PC-3 (cell line): ENCODE measurements at regions not wholly inside any gene's neighbourhood (a gene's known extent, or its start where the extent isn't known, plus 50 kb on each side); places are given as distances from the start of the nearest gene placed in this dataset.
"Not testable (repeated sequence)": the region's sequence is repeated elsewhere in the genome, so short reads cannot be mapped to it uniquely, and the experiment has no call there.

Experiments used
- ATAC-seq: fragments of 200-7000 bp; cut with Tn5 transposase; 2 replicates; pipeline ENCODE4 v1.9.1; 2020; ENCODE audit warnings: mild to moderate bottlenecking, moderate library complexity
- BruUV-seq: library from RNA; stranded (reverse); fragments of 400-500 nt; replicated peaks from 2 replicates; lab custom pipeline; 2021; lab: Mats Ljungman, UMichigan
- CTCF ChIA-PET: fragments of 300-600 bp; sonication (Branson Sonifier 250); formaldehyde crosslinking; loops from one replicate; lab custom pipeline; 2022; ENCODE audit warnings: antibody characterized with exemption; lab: Charles Lee
- POLR2A ChIA-PET: fragments of 300-600 bp; sonication (Branson Sonifier 250); formaldehyde crosslinking; loops from one replicate; lab custom pipeline; 2022; ENCODE audit warnings: antibody characterized with exemption; ENCODE audit not compliant: unreplicated experiment; lab: Charles Lee
- DNase-seq: peaks from one replicate; pipeline ENCODE4 v3.0.0-alpha.2; 2015
- H2AFZ ChIP-seq: fragments of 300-600 bp; sonication (generic); 2 replicates; pipeline ENCODE4 v1.6.0; 2016; ENCODE audit warnings: antibody characterized with exemption, low read length
- H3F3A ChIP-seq: fragments of 300-600 bp; sonication (generic); one replicate; pipeline ENCODE4 v1.6.0; 2017; ENCODE audit warnings: antibody characterized with exemption, low read length, control low read depth, mild to moderate bottlenecking; ENCODE audit not compliant: unreplicated experiment
- H3K27ac ChIP-seq: fragments of 300-600 bp; sonication (generic); 2 replicates; pipeline ENCODE4 v1.5.1; 2016; ENCODE audit warnings: mild to moderate bottlenecking, low read length
- H3K27me3 ChIP-seq: fragments of 300-600 bp; sonication (generic); 2 replicates; pipeline ENCODE4 v1.6.1; 2016; ENCODE audit warnings: low read length, mixed read lengths
- H3K36me3 ChIP-seq: fragments of 300-600 bp; sonication (generic); 2 replicates; pipeline ENCODE4 v1.6.1; 2016; ENCODE audit warnings: low read depth, mixed run types, low read length, mixed read lengths
- H3K4me1 ChIP-seq: fragments of 300-600 bp; sonication (generic); 2 replicates; pipeline ENCODE4 v1.5.1; 2016; ENCODE audit warnings: low read length; ENCODE audit not compliant: insufficient read depth
- H3K4me2 ChIP-seq: fragments of 300-600 bp; sonication (generic); 2 replicates; pipeline ENCODE4 v1.6.0; 2016; ENCODE audit warnings: low read length
- H3K4me3 ChIP-seq: fragments of 300-600 bp; sonication (generic); 2 replicates; pipeline ENCODE4 v1.5.1; 2016; ENCODE audit warnings: mild to moderate bottlenecking, low read length, mixed read lengths
- H3K79me2 ChIP-seq: fragments of 300-600 bp; sonication (generic); 2 replicates; pipeline ENCODE4 v1.6.1; 2017; ENCODE audit warnings: low read length, mixed read lengths
- H3K9ac ChIP-seq: fragments of 300-600 bp; sonication (generic); 2 replicates; pipeline ENCODE4 v1.6.0; 2016; ENCODE audit warnings: mild to moderate bottlenecking, low read length
- H3K9me2 ChIP-seq: fragments of 300-600 bp; sonication (generic); replicated peaks from 2 replicates; pipeline ENCODE4 v1.6.1; 2016; ENCODE audit warnings: mixed run types, low read length, mixed read lengths
- H3K9me3 ChIP-seq: fragments of 300-600 bp; sonication (generic); 2 replicates; pipeline ENCODE4 v1.6.1; 2016; ENCODE audit warnings: low read length, mixed read lengths
- H4K20me1 ChIP-seq: fragments of 300-600 bp; sonication (generic); 2 replicates; pipeline ENCODE4 v1.6.1; 2016; ENCODE audit warnings: low read length, mixed read lengths
- CTCF ChIP-seq: fragments of 300-600 bp; sonication (generic); conservative IDR thresholded peaks from 2 replicates; pipeline ENCODE4 v1.5.1; 2017; ENCODE audit warnings: antibody characterized with exemption, low read depth, mild to moderate bottlenecking, low read length
- EZH2 ChIP-seq: fragments of 300-600 bp; sonication (generic); IDR thresholded peaks from one replicate; pipeline ENCODE4 v1.6.1; 2017; ENCODE audit warnings: antibody characterized with exemption, mild to moderate bottlenecking, low read length; ENCODE audit not compliant: unreplicated experiment
- EZH2phosphoT487 ChIP-seq: fragments of 300-600 bp; sonication (generic); IDR thresholded peaks from 2 replicates; pipeline ENCODE4 v1.6.1; 2018; ENCODE audit warnings: mild to moderate bottlenecking, antibody characterized with exemption, low read length, borderline replicate concordance
- intact Hi-C: fragments of 100-400 bp; cut with micrococcal nuclease; formaldehyde crosslinking; loops from 2 replicates; pipeline ENCODE4 v1.9.0; 2023

GRCh38 chr1:30652152-30652841 is 71.1 kb downstream of the MATN1 start:
- DNase-seq (no peak), ATAC-seq (no peak)
- H2AFZ ChIP-seq = no peak overlapping the region
- no peaks in the 10 kb centered on the region for H4K20me1 ChIP-seq
- H3K9me3 ChIP-seq = no peaks in the 10 kb centered on the region
- ChIA-PET CTCF (no interaction called here), POLR2A (no interaction called here)
- H3K4me2 ChIP-seq = no peak overlapping the region
- H3K27me3 ChIP-seq = no peaks in the 10 kb centered on the region
- no peak overlapping the region for H3K27ac ChIP-seq
- H3K79me2 ChIP-seq = no peaks in the 10 kb centered on the region
- no peak overlapping the region for H3K4me3 ChIP-seq
- H3K9ac ChIP-seq = no peak overlapping the region
- no peaks in the 10 kb centered on the region for H3F3A ChIP-seq
- peaks cover 12% of the 10 kb centered on the region for H3K4me1 ChIP-seq
- intact Hi-C loops = no loop called here
- BruUV-seq = no TSS peak
- no peak for TF ChIP-seq CTCF
- H3K9me2 ChIP-seq = no peaks in the 10 kb centered on the region
- no peaks in the 10 kb centered on the region for H3K36me3 ChIP-seq

GRCh38 chr1:30651395-30651794 is 72.0 kb downstream of the MATN1 start:
- ATAC-seq, H2AFZ ChIP-seq, H3K4me1 ChIP-seq, H3K9me2 ChIP-seq, H3K79me2 ChIP-seq, H3K9ac ChIP-seq, H4K20me1 ChIP-seq, DNase-seq, H3K9me3 ChIP-seq, H3K4me2 ChIP-seq, H3K4me3 ChIP-seq, BruUV-seq, POLR2A ChIA-PET, intact Hi-C loops, H3K27ac ChIP-seq, H3K36me3 ChIP-seq, CTCF ChIA-PET, H3K27me3 ChIP-seq, H3F3A ChIP-seq: not testable (repeated sequence)

DNA sequence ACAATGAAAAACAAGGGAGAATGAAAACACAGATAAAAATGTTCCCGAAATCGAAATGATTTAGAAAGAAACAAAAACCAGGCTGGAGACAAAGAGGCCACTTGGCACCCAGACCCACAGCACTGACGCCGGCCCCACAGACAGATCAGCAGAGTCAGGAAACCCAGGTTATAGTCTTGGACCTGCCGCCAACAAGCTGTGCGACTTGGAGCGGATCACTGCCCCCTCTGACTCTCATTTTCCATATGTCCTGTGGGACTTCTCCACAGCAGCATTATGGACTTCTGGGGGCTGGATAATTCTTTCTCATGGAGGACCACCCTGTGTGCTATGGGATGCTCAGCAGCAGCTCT is 72.4 kb downstream of the MATN1 start:
- H3K4me2 ChIP-seq = no peak overlapping the region
- H3K27me3 ChIP-seq = no peaks in the 10 kb centered on the region
- H3K9me3 ChIP-seq = no peaks in the 10 kb centered on the region
- no peaks in the 10 kb centered on the region for H3F3A ChIP-seq
- intact Hi-C loops = no loop called here
- TF ChIP-seq EZH2phosphoT487 (no peak), EZH2 (no peak), CTCF (no peak)
- H3K4me1 ChIP-seq = peaks cover 9% of the 10 kb centered on the region
- no peak overlapping the region for H3K9ac ChIP-seq
- no peaks in the 10 kb centered on the region for H4K20me1 ChIP-seq
- BruUV-seq = no TSS peak
- H3K36me3 ChIP-seq = no peaks in the 10 kb centered on the region
- DNase-seq = no peak
- H3K9me2 ChIP-seq = no peaks in the 10 kb centered on the region
- H3K27ac ChIP-seq = no peak overlapping the region
- no peaks in the 10 kb centered on the region for H3K79me2 ChIP-seq
- CTCF ChIA-PET = no interaction called here
- no peak overlapping the region for H2AFZ ChIP-seq
- POLR2A ChIA-PET = no interaction called here
- H3K4me3 ChIP-seq = no peak overlapping the region
- no peak for ATAC-seq
